A673 (cell line): ENCODE measurements at regions not wholly inside any gene's neighbourhood (a gene's known extent, or its start where the extent isn't known, plus 50 kb on each side); places are given as distances from the start of the nearest gene placed in this dataset.

Experiments
- BruUV-seq: library from RNA; stranded (reverse); fragments of 400-500 nt; replicated peaks from 2 replicates; lab custom pipeline; 2021; lab: Mats Ljungman, UMichigan
- CTCF ChIA-PET: fragments of 300-600 bp; sonication (Branson Sonifier 250); formaldehyde crosslinking; loops from one replicate; lab custom pipeline; 2022; ENCODE audit warnings: antibody characterized with exemption; lab: Charles Lee
- POLR2A ChIA-PET: fragments of 300-600 bp; sonication (Branson Sonifier 250); formaldehyde crosslinking; loops from one replicate; lab custom pipeline; 2022; ENCODE audit warnings: antibody characterized with exemption; ENCODE audit not compliant: low non-redundant PET; lab: Charles Lee
- DNase-seq: peaks from one replicate; pipeline ENCODE4 v3.0.0-alpha.2; 2015; ENCODE audit warnings: low spot score
- H3K27ac ChIP-seq: fragments of 200-600 bp; sonication (generic); 2 replicates; pipeline ENCODE4 v1.5.1; 2016; ENCODE audit warnings: mixed run types, low read depth, mild to moderate bottlenecking, mixed read lengths, antibody characterized with exemption, low read length; ENCODE audit not compliant: poor library complexity, severe bottlenecking
- H3K27me3 ChIP-seq: fragments of 200-600 bp; sonication (generic); replicated peaks from 2 replicates; pipeline ENCODE4 v1.6.1; 2017; ENCODE audit warnings: mixed run types, low read depth, mild to moderate bottlenecking, mixed read lengths, antibody characterized with exemption, low read length; ENCODE audit not compliant: insufficient read depth, poor library complexity
- H3K36me3 ChIP-seq: fragments of 200-600 bp; sonication (generic); 2 replicates; pipeline ENCODE4 v1.6.1; 2016; ENCODE audit warnings: mixed run types, mild to moderate bottlenecking, mixed read lengths, antibody characterized with exemption, low read length; ENCODE audit not compliant: insufficient read depth, poor library complexity, severe bottlenecking
- H3K4me1 ChIP-seq: fragments of 200-600 bp; sonication (generic); 2 replicates; pipeline ENCODE4 v1.6.1; 2017; ENCODE audit warnings: mixed run types, mild to moderate bottlenecking, mixed read lengths, antibody characterized with exemption, low read length; ENCODE audit not compliant: insufficient read depth, poor library complexity, severe bottlenecking
- H3K4me3 ChIP-seq: fragments of 200-600 bp; sonication (generic); 2 replicates; pipeline ENCODE4 v1.5.1; 2016; ENCODE audit warnings: low read depth, mixed run types, mild to moderate bottlenecking, mixed read lengths, low read length; ENCODE audit not compliant: poor library complexity, severe bottlenecking
- H3K9me3 ChIP-seq: fragments of 200-600 bp; sonication (generic); 2 replicates; pipeline ENCODE4 v1.6.1; 2016; ENCODE audit warnings: mixed run types, low read depth, mild to moderate bottlenecking, mixed read lengths, antibody characterized with exemption, low read length; ENCODE audit not compliant: poor library complexity, severe bottlenecking
- CTCF ChIP-seq: fragments of 300-800, 200-600 bp; sonication (generic); conservative IDR thresholded peaks from 2 replicates; pipeline ENCODE4 v1.5.1; 2017; ENCODE audit warnings: low read depth, mild to moderate bottlenecking, antibody characterized with exemption, low read length, moderate library complexity, mixed read lengths
- EZH2 ChIP-seq: fragments of 200-600 bp; sonication (generic); IDR thresholded peaks from 2 replicates; pipeline ENCODE4 v1.6.1; 2017; ENCODE audit warnings: borderline replicate concordance, low read depth, mild to moderate bottlenecking, mixed read lengths, antibody characterized with exemption, low read length; ENCODE audit not compliant: poor library complexity, severe bottlenecking
- intact Hi-C: fragments of 100-400 bp; cut with micrococcal nuclease; formaldehyde crosslinking; loops from one replicate; pipeline ENCODE4 v1.10.0; 2022; ENCODE audit not compliant: unreplicated experiment

- POLR2A ChIA-PET: no interaction called here
- H3K36me3 ChIP-seq: no peaks in the 10 kb centered on the region
- no peaks in the 10 kb centered on the region for H3K4me1 ChIP-seq
- no peak overlapping the region for H3K4me3 ChIP-seq
- no peak overlapping the region for H3K27ac ChIP-seq
- intact Hi-C loops: no loop called here
- no TSS peak for BruUV-seq
- no peak for DNase-seq
- H3K9me3 ChIP-seq: no peaks in the 10 kb centered on the region
- CTCF ChIA-PET: no interaction called here
- H3K27me3 ChIP-seq: no peaks in the 10 kb centered on the region
- TF ChIP-seq CTCF (no peak), EZH2 (no peak)
These were observed 76.8 kb upstream of the SERP2 start for GRCh38 chr13:44296856-44297255.

DNA sequence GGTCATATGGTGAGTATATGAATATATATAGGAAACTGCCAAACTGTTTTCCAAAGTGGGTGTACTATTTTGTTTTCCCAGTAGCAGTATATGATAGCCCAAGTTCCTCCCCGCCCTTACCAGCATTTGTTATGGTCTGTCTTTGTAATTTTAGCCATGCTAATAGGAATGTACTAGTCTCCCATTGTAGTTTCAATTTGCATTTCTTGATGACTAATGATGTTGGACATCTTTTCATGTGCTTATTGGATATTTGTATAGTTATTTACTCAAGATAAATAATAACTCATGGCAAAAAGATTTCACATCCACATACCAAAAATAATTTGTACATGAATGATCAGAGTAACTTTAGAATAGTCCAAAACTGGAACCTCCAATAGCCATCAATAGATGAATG, 75.3 kb upstream of the SERP2 start:
- Histone ChIP-seq H3K27ac (no peak overlapping the region), H3K27me3 (no peaks in the 10 kb centered on the region), H3K4me1 (no peaks in the 10 kb centered on the region), H3K4me3 (no peak overlapping the region), H3K36me3 (no peaks in the 10 kb centered on the region), H3K9me3 (no peaks in the 10 kb centered on the region)
- CTCF ChIA-PET: no interaction called here
- no peak for TF ChIP-seq CTCF
- no peak for DNase-seq
- POLR2A ChIA-PET: no interaction called here
- BruUV-seq: no TSS peak
- intact Hi-C loops: no loop called here

- H3K27me3 ChIP-seq: no peaks in the 10 kb centered on the region
- H3K4me1 ChIP-seq: no peaks in the 10 kb centered on the region
- H3K4me3 ChIP-seq: no peak overlapping the region
- no peaks in the 10 kb centered on the region for H3K36me3 ChIP-seq
- POLR2A ChIA-PET: no interaction called here
- CTCF ChIA-PET: no interaction called here
- TF ChIP-seq EZH2: no peak
- intact Hi-C loops: no loop called here
- BruUV-seq: no TSS peak
- no peak for DNase-seq
- no peaks in the 10 kb centered on the region for H3K9me3 ChIP-seq
- H3K27ac ChIP-seq: no peak overlapping the region
These were observed 74.3 kb upstream of the SERP2 start for GRCh38 chr13:44299152-44299943.
